ENCODE measurements at regions not wholly inside any gene's neighbourhood (a gene's known extent, or its start where the extent isn't known, plus 50 kb on each side); places are given as distances from the start of the nearest gene placed in this dataset.
A peak's percentile ranks its signal among the peaks of the same experiment; 100 is the strongest.

DNA sequence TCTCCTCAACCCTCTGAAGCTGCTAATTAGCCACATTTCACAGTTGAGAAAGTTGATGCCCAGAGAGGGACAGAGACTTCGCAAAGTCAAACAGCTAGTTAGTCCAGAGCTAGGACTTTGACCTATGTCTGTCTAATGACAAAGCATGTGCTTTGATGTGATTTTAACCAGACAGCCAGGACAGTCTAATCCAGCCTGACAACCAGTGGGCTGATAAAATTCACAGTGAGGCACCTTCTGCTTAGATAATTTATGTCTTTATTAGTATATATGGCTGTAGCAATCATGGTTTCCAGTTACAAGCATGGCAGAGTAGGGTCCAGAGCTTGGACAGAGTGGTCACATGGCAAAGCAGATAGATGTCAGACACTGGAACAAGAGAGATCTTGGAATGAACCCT is 133.6 kb upstream of the C1QTNF7 start:
- DNase-seq (ENCODE audit: low read depth): no peak
- TF ChIP-seq, protein P1, sequence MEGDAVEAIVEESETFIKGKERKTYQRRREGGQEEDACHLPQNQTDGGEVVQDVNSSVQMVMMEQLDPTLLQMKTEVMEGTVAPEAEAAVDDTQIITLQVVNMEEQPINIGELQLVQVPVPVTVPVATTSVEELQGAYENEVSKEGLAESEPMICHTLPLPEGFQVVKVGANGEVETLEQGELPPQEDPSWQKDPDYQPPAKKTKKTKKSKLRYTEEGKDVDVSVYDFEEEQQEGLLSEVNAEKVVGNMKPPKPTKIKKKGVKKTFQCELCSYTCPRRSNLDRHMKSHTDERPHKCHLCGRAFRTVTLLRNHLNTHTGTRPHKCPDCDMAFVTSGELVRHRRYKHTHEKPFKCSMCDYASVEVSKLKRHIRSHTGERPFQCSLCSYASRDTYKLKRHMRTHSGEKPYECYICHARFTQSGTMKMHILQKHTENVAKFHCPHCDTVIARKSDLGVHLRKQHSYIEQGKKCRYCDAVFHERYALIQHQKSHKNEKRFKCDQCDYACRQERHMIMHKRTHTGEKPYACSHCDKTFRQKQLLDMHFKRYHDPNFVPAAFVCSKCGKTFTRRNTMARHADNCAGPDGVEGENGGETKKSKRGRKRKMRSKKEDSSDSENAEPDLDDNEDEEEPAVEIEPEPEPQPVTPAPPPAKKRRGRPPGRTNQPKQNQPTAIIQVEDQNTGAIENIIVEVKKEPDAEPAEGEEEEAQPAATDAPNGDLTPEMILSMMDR (IDR thresholded peaks at IDR 0.05; ENCODE audit: insufficient read depth, low read depth, low read length): no peak
- no peak overlapping the region for H3K4me3 ChIP-seq (ENCODE audit: low read depth, low read length)

DNA sequence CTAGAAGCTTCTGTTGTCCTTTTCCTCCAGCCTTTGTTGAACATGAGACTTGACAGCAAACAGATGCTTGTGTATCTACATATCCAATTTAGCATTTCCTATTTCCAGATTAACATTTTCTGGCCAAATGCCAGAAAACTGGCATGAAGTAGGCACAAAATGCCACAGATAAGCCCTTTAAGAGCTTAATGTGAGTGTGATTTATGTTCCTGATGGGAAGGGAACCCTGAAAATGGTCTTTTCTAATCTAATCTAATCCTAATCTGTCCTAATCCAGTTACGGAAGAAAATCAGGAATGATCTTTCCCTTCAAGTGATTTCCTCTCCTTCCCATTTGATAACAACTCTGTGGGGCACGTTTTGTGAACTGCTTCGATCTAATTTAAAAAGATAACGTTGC is 133.0 kb upstream of the C1QTNF7 start:
- no peak overlapping the region for H3K4me3 ChIP-seq (ENCODE audit: low read depth, low read length)
- DNase-seq (ENCODE audit: low read depth): no peak
- TF ChIP-seq, protein P1 (IDR thresholded peaks at IDR 0.05; ENCODE audit: insufficient read depth, low read depth, low read length): no peak

DNA sequence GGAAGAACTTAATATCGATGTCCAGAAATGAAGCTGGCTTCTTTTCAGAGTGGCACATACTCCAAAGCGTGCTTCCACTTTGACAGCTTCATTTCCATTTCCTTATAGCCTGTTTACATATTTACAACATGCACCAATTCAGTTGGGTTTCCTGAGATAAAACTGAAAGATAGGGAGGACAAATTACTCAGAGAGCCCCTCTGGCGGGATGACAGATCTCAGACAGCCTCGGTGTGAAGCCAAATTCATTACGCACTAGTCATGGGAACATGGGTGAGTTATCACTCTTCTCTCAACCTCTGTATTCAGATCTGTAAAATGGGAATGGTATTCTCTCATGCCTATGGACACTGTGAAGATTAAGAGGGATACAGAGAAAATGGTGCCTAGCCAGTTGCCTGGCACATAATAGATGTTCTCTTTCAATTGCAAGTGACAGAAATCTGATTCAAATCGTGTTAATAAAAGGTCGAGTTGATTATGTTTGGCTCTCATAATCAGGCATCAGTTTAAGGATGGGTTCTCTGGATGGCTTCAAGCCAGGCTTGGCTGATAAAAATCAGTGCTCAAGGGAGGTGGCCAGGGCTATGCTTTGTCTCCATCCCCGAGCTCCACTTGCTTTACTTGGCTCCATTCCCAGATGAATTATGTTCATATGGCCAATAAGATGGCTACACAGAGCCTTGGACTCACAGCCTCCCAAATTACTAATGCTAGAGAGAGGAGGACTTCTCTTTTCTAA is 132.2 kb upstream of the C1QTNF7 start:
- TF ChIP-seq, protein P1 (IDR thresholded peaks at IDR 0.05; ENCODE audit: insufficient read depth, low read depth, low read length): no peak
- DNase-seq (ENCODE audit: low read depth): peak; percentile 28
- H3K4me3 ChIP-seq (ENCODE audit: low read depth, low read length): no peak overlapping the region

DNA sequence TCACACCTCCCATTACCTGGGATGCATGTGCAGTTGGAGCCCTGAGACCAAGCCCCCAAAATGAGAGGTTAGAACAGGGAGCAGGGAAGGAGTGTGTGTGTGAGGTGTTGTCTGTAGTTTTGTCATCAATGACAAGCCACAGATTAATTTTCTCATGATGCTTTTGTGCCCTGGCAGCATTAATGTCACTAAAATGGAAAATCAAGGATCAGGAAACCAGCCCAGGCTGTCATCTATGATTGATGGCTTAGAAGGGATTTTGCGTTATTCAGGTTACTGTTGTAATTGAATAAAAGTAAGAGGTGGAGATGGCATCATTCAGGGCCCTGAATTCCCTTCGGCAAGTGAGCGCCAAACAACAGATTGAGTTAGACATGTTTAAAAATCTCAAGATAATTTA is 130.5 kb upstream of the C1QTNF7 start:
- DNase-seq (ENCODE audit: low read depth): no peak
- no peak overlapping the region for H3K4me3 ChIP-seq (ENCODE audit: low read depth, low read length)
- TF ChIP-seq, protein P1 (IDR thresholded peaks at IDR 0.05; ENCODE audit: insufficient read depth, low read depth, low read length): no peak

DNA sequence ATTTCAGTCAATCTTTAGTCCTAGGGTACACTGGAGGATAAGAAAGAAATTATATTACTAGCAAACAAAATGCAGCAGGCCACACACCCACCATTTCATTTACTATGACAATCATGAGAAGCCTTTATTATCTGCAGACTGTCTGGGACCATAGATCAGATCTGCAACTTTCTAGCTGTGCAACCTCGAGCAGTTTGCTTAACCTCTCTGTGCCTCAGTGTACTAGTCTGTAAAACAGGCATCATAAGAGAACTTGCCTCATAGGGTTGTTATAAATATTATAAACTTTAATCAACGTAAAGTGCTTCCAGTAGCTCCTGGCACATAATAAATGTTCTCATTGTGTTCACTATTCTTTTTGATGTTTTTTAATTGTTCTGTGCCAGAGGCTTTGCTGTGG is 128.2 kb upstream of the C1QTNF7 start:
- no peak overlapping the region for H3K4me3 ChIP-seq (ENCODE audit: low read depth, low read length)
- TF ChIP-seq, protein P1 (IDR thresholded peaks at IDR 0.05; ENCODE audit: insufficient read depth, low read depth, low read length): no peak
- DNase-seq (ENCODE audit: low read depth): no peak

DNA sequence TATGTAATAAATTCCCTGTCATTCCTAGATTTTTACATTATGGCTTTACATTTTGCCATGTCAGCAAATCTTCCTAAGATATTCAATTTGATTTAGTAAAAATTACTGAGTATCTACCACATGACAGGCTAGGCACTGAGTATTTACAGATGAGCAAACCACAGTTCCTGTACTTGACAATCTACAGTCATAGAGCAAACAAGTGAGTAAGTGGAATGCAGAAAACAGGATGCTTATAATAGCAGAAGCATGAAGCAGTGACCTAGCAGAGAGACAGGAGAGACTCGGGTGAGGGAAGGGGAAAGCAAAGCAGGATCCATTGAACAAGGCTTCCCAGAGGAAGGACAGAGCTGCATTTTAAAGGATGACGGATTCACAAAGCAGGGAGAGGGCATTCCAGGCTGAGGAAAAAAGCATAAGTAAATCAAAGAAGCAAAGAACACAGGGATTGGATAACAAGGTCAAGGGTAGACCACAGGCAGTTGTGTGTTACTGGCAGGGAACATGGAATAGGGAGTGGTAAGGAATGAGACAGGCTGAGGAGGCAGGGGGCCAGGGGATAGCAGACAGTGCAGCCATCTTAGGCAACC is 124.7 kb upstream of the C1QTNF7 start:
- H3K4me3 ChIP-seq (ENCODE audit: low read depth, low read length): no peak overlapping the region
- DNase-seq (ENCODE audit: low read depth): peak; percentile 88
- TF ChIP-seq, protein P1 (IDR thresholded peaks at IDR 0.05; ENCODE audit: insufficient read depth, low read depth, low read length): no peak
